Keratinocyte (primary cell): ENCODE measurements at regions not wholly inside any gene's neighbourhood (a gene's known extent, or its start where the extent isn't known, plus 50 kb on each side); places are given as distances from the start of the nearest gene placed in this dataset.
A peak's percentile ranks its signal among the peaks of the same experiment; 100 is the strongest.

Experiments used
- DNase-seq: peaks from one replicate; pipeline ENCODE4 v3.0.0-alpha.2; 2011; ENCODE audit warnings: low read depth, missing footprints, low spot score
- FAIRE-seq: peaks from 2 replicates; lab custom pipeline; 2011; peaks lifted over from hg19 to GRCh38; lab: Jason Lieb, UNC
- H2AFZ ChIP-seq: 2 replicates; pipeline ENCODE4 v1.6.0; 2012; ENCODE audit warnings: low read length, control low read depth, inconsistent platforms; ENCODE audit not compliant: control insufficient read depth
- H3K27ac ChIP-seq: 2 replicates; pipeline ENCODE4 v1.5.1; 2011; ENCODE audit warnings: low read length; ENCODE audit not compliant: control insufficient read depth, insufficient read depth
- H3K27me3 ChIP-seq: 3 replicates; pipeline ENCODE4 v1.6.0; 2011; ENCODE audit warnings: low read length; ENCODE audit not compliant: control insufficient read depth, insufficient read depth; ENCODE audit errors: extremely low read depth
- H3K36me3 ChIP-seq, 2 experiments: 2 replicates in 1 of 2; 3 replicates in 1 of 2; pipeline ENCODE4 v1.5.1; 2011; ENCODE audit warnings: low read length in 2 of 2, mild to moderate bottlenecking in 1 of 2; ENCODE audit not compliant: control insufficient read depth in 2 of 2, insufficient read depth in 2 of 2; ENCODE audit errors: extremely low read depth in 1 of 2
- H3K4me1 ChIP-seq: 3 replicates; pipeline ENCODE4 v1.5.1; 2011; ENCODE audit warnings: low read length; ENCODE audit not compliant: control insufficient read depth, insufficient read depth; ENCODE audit errors: extremely low read depth
- H3K4me2 ChIP-seq: 3 replicates; pipeline ENCODE4 v1.6.0; 2011; ENCODE audit warnings: low read depth, low read length; ENCODE audit not compliant: control insufficient read depth, insufficient read depth; ENCODE audit errors: extremely low read depth
- H3K4me3 ChIP-seq, 3 experiments: fragments of 200-600 bp in 1 of 3; sonication (generic) in 1 of 3; 2 replicates in 2 of 3; 3 replicates in 1 of 3; pipeline ENCODE4 v1.5.1; 2011 to 2016; ENCODE audit warnings: low read length in 3 of 3, mild to moderate bottlenecking in 3 of 3, control low read depth in 2 of 3, inconsistent platforms in 1 of 3, low read depth in 1 of 3, mixed read lengths in 1 of 3, mixed run types in 1 of 3, moderate library complexity in 1 of 3; ENCODE audit not compliant: control insufficient read depth in 2 of 3, insufficient read depth in 2 of 3; ENCODE audit errors: extremely low read depth in 1 of 3
- H3K79me2 ChIP-seq: 2 replicates; pipeline ENCODE4 v1.6.0; 2012; ENCODE audit warnings: low read length; ENCODE audit not compliant: control insufficient read depth, insufficient read depth
- H3K9ac ChIP-seq: 3 replicates; pipeline ENCODE4 v1.6.0; 2011; ENCODE audit warnings: low read length; ENCODE audit not compliant: control insufficient read depth, insufficient read depth; ENCODE audit errors: extremely low read depth
- H3K9me1 ChIP-seq: 3 replicates; pipeline ENCODE4 v1.6.0; 2011; ENCODE audit warnings: low read length; ENCODE audit not compliant: control insufficient read depth, insufficient read depth; ENCODE audit errors: extremely low read depth
- H3K9me3 ChIP-seq: 2 replicates; pipeline ENCODE4 v1.5.1; 2012; ENCODE audit warnings: low read depth, low read length; ENCODE audit not compliant: control insufficient read depth
- H4K20me1 ChIP-seq: 3 replicates; pipeline ENCODE4 v1.6.0; 2011; ENCODE audit warnings: low read length; ENCODE audit not compliant: control insufficient read depth, insufficient read depth; ENCODE audit errors: extremely low read depth
- CTCF ChIP-seq, 3 experiments: IDR thresholded peaks in 1 of 3; conservative IDR thresholded peaks in 1 of 3; optimal IDR thresholded peaks in 1 of 3; 2 replicates in 2 of 3; 3 replicates in 1 of 3; pipeline versions ENCODE3 to v1.5.1; 2011; ENCODE audit warnings: low read length in 3 of 3, mild to moderate bottlenecking in 3 of 3, moderate library complexity in 2 of 3, control low read depth in 1 of 3, inconsistent platforms in 1 of 3; ENCODE audit not compliant: insufficient read depth in 2 of 3; ENCODE audit errors: extremely low read depth in 1 of 3
- EZH2 ChIP-seq: IDR thresholded peaks from one replicate; pipeline ENCODE4 v1.6.1; 2012; ENCODE audit warnings: inconsistent platforms, mild to moderate bottlenecking, low read length, moderate library complexity
- dilution Hi-C: fragments of 300-500 bp; cut with MboI; formaldehyde crosslinking; loops from one replicate; pipeline ENCODE4 v1.7.0; 2020; ENCODE audit warnings: low sequenced_read_pairs; ENCODE audit not compliant: extremely low pct_ligation_motif_present

GRCh38 chr3:67244130-67244529 lies 246.0 kb downstream of the KBTBD8 start:
- no peaks in the 10 kb centered on the region for H3K9me1 ChIP-seq
- no peak overlapping the region for H3K9ac ChIP-seq
- TF ChIP-seq CTCF (optimal IDR thresholded peaks at IDR 0.05 in 1 of 3, IDR thresholded peaks at IDR 0.05 in 1 of 3, conservative IDR thresholded peaks at IDR 0.05 in 1 of 3; ENCODE audit: extremely low read depth in 1 of 3, insufficient read depth in 2 of 3, low read length in 3 of 3) (no peak), EZH2 (no peak)
- no peak for FAIRE-seq
- no peak overlapping the region for H3K4me2 ChIP-seq
- no peaks in the 10 kb centered on the region for H3K9me3 ChIP-seq
- H4K20me1 ChIP-seq = no peaks in the 10 kb centered on the region
- H3K4me1 ChIP-seq = no peaks in the 10 kb centered on the region
- H3K4me3 ChIP-seq = no peak overlapping the region
- H3K79me2 ChIP-seq = no peaks in the 10 kb centered on the region
- no peaks in the 10 kb centered on the region for H3K27me3 ChIP-seq
- no peaks in the 10 kb centered on the region for H3K36me3 ChIP-seq
- dilution Hi-C loops = no loop called here
- H3K27ac ChIP-seq = no peak overlapping the region
- DNase-seq = no peak
- no peak overlapping the region for H2AFZ ChIP-seq

GRCh38 chr3:67245545-67245944 lies 247.4 kb downstream of the KBTBD8 start:
- Histone ChIP-seq H3K27ac (no peak overlapping the region), H3K4me2 (no peak overlapping the region), H3K79me2 (no peaks in the 10 kb centered on the region), H3K9ac (no peak overlapping the region), H3K4me1 (no peaks in the 10 kb centered on the region), H3K9me3 (no peaks in the 10 kb centered on the region), H3K27me3 (no peaks in the 10 kb centered on the region), H3K4me3 (no peak overlapping the region), H3K36me3 (no peaks in the 10 kb centered on the region), H3K9me1 (no peaks in the 10 kb centered on the region), H2AFZ (no peak overlapping the region), H4K20me1 (no peaks in the 10 kb centered on the region)
- FAIRE-seq = no peak
- DNase-seq = no peak
- TF ChIP-seq EZH2 (no peak), CTCF (optimal IDR thresholded peaks at IDR 0.05 in 1 of 3, IDR thresholded peaks at IDR 0.05 in 1 of 3, conservative IDR thresholded peaks at IDR 0.05 in 1 of 3; ENCODE audit: extremely low read depth in 1 of 3, insufficient read depth in 2 of 3, low read length in 3 of 3) (peak in 1 of 3 experiments; percentile 3)
- dilution Hi-C loops = no loop called here
